ENCODE measurements at regions not wholly inside any gene's neighbourhood (a gene's known extent, or its start where the extent isn't known, plus 50 kb on each side); places are given as distances from the start of the nearest gene placed in this dataset.
A peak's percentile ranks its signal among the peaks of the same experiment; 100 is the strongest.

DNA sequence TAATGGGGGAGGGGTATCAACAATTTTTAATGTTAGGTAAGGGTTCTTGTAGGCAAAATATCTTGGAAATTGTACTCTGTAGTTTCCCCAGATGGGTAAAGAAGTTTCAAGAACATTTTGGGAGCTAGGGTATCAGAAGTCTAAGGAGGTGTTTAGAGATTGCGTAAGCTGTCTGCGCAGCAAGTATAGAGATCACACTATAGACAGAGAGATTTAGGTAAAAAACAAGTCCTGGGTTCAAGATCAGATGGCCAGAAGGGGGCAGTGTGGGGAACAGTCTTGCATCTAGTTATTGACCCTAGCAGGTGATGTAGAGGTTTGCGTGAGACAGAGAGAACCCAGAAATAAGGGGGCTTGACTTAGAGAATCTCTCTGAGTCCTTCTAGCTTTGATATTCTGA, 80.8 kb downstream of the S1PR1 start:
- no peak for DNase-seq

DNA sequence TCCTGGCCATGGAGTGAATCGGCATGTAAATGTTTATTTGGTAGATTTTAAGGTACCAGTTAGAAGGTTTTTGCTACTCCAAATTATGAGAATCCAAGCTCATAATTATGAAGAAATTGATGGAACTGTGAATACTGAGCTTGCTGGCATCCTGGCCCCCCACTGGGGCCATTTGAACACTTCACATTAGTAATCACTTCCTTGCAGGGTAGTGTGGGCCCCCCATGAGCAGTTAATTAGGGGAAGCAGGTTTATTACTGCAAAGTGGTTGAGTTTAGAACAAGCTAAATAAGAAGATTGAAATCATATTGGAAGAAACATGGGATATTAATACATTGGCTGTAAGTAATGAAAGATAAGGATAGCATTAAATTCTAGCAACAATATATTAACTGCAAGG, 86.7 kb downstream of the S1PR1 start:
- DNase-seq: no peak

DNA sequence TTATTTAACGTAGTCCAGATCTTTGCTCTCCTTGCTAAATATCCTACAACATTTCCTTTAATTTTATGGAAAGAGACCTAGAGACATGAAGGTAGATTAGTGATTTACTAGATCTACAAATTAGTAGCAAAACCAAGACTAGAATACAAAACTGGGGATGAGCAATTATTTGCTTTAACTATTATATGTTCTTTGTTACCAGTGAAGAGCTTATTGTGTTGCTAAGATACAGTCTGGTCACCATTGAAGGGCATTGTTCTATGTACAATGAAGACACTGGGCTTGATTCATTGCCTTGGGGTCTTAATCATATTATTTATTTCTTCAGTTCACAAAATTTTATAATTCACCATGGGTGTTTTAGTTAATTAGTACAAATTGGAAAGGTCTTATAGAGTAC, 88.3 kb downstream of the S1PR1 start:
- no peak for DNase-seq

DNA sequence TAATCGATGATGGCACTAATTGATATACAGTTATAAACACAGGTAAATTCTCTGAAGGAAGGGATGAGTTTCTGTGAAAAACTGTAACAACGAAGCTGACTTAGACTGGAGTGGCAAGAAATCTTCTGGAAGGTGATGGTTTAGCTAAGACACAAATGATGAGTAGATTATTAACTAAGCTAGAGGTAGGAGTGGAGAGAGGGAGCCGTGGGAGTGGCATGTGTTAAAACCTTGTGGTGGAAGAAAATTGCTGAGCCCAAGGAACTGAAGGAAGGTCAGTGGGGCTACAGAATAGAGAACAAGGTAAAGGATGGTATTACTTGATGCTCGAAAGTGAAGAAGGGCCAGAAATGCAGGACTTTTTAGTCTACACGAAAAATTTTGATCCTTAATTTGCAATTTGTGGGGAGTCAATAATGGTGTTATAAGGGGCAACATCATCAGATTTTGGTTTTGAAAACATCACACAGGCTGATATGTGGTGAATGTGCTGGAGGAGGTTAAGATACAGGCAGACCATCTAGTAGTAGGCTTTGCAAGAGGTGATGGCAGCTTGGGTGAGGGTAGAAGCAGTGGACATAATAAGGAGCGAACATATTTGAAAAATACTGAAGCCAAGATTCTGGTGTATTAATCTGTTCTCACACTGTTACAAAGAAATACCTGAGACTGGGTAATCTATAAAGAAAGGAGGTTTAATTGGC, 93.8 kb downstream of the S1PR1 start:
- DNase-seq: no peak

DNA sequence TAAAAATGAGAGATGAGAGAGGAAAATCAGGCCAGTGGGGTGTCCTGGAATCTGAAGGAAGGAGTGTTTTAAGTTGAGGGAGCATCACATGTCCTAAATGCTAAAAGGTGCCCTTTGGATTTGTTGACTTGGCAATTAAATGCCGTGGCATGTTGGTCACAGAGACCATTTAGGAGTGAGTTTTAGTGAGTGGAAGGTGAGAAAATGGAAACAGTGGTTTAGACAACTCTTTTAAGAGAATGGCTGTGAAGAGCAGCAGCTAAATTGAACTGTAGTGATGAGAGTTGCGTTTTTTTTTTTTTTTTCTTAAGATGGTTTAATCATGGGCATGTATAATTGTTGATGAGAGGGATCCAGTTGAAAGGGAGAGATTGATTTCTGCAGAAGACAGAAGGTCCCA, 95.0 kb downstream of the S1PR1 start:
- DNase-seq: no peak

DNA sequence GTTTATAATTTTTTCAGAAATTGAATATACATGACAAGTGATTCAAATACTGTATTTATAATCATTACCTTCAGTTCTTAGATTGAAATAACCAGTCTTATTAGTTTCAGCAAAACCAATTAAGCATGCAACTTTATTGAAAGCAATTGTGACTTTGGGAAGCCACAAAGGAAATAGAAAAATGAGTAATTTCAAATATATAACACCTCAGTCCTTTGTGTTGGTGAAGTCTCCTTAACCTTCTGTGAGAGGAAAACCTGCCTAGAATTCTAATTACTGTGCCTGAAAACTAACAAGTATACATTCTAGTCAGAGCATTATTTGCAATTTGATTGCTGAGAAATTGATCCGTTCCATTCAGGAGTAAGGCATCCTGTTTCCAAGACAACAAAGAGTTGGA, 95.8 kb downstream of the S1PR1 start:
- no peak for DNase-seq

DNA sequence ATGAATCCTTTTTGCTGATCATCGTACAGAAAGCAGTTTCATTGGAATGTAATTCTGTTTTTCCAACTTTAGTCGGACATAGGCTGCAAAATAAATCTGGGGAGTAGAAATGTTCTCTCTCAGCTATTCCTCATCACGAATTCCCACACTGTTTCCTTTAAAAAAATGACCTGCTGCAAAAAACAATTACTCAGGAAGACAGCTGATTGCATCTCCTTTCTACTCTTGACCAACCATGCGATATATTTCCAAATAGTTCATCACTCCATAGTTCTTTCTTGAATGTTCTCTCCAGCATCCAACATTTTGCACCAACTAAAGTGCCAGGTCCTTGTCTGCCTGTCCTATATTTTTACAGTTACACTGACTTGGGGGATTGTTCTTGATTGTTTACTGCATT, 96.4 kb downstream of the S1PR1 start:
- DNase-seq: no peak

DNA sequence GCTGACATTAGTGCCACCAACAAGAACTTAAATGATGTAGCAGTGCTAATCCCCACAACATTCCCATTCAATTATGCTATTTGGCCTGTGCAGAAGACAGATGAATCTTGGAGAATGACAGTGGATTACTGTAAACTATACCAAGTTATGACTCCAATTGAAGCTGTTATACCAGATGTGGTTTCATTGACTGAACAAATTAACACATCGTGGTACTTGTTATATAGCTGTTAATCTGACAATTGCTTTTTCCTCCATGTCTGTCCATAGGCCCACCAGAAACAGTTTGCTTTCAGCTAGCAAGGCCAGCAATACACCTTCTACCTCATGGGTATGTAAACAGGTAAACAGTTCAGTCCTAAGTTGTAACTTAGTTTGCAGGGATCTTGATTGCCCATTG, 101.1 kb downstream of the S1PR1 start:
- DNase-seq: no peak

DNA sequence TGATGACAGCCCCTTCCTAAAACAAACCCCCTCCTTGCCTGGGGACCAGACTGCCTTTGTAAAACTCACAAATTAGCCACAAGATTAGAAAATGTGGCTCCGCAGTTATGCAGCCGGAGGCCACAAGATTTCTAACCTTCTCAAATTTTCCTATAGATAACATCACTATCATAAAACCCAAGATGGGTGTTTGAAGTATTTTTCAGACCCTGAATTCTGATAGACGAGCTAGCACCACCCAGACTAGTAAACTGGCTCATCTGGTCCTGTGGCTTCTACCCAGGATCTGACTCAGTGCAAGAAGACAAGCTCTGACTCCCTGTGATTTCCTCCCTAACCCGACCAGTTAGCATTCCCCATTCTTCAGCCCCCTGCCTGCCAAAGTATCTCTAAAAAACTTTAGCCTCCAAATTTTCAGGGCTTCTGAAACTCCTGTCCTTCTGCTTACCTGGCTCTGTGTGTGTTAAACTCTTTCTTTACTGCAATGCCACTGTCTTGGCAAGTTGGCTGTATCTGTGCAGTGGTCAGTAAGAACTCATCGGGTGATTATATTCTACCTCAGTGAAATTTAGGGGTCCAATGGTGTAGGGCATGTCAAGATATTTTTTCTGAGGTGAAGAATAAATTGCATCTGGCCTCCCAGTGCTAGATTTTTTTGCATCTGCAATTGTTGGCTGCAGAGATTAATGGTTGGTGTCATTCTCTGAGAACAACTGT, 102.1 kb downstream of the S1PR1 start:
- DNase-seq: peak in 1 of 2 donors; percentile 33

DNA sequence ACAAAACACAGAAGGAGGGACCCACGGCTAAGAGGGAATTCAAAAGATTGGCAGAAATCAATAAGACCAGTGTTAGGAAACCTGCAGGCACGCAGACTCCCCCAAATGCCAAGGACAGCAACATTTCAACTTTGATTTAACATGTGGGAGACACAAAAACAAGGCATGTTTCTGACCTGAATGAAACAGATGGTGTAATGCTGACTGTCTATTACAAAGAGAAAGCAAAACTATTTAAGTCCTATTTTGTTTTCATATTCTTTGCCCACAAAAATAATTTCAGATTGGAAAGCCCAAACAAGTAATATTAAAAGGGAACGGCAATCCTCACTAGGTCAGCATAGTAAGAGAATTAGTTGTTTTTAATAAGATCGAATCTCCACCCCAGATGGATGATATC, 107.9 kb downstream of the S1PR1 start:
- no peak for DNase-seq

DNA sequence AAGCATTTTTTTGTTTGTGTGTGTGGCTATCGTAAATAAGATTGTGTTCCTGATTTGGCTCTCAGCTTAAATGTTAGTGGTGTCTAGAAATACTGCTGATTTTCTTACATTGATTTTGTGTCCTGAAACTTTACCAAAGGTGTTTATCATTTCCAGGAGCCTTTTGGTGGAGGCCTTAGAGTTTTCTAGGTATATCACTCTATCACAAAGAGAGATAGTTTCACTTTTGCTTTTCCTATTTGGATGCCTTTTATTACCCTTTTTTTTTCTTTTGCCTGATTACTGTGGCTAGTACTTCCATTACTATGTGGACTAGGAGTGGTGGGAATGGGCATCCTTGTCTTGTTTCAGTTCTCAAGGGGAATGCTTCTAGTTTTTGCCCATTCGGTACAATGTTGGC, 109.6 kb downstream of the S1PR1 start:
- peak in 1 of 2 donors; percentile 17 for DNase-seq

DNA sequence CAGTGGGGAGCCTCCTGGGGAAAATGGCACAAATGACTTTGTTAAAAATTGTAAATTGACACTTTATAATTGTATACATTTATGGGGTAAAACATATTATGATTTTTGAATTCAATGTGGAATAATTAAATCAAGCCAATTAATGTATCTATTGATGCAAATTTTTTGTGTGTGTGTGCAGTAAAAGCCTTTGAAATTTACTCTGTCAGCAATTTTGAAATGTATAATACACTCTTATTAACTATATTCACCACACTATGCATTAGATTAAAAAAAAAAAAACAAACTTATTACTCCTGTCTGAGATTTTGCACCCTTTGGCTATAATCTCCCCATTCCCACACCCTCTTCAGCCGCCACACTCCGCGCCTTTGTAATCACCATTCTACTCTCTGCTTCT, 119.2 kb downstream of the S1PR1 start:
- DNase-seq: no peak

DNA sequence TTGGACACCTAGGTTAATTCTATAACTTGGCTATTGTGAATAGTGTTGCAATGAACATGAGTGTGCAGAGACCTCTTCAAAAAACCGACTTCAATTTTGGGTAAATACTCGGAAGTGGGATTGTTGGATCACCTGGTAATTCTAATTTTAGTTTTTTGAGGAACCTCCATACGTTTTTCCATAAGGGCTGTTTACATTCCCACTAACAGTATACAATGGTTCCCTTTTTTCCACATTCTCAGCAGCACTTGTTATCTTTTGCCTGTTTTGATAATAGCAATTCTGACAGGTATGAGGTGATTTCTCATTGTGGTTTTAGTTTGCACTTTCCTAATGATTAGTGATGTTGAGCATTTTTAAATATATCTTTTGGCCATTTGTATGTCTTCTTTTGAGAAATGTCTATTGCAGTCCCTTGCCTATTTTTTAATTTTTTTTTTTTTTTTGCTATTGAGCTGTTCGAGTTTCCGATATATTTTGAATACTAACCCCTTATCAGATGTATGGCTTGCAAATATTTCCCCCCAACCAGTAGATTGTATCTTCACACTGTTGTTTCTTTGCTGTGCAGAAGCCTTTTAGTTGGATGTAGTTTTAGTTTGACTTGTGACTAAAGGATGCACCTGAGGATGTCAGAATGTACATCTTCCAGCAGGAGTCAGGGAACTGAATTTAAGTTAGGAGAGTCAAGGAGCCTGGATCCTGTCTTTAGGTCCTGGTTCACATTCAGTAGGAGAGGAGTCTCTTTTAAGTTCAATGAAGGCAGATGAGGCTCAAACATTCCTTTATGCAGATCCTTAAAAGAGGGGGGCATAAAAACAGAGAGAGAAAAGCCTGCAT, 120.0 kb downstream of the S1PR1 start:
- DNase-seq: no peak

DNA sequence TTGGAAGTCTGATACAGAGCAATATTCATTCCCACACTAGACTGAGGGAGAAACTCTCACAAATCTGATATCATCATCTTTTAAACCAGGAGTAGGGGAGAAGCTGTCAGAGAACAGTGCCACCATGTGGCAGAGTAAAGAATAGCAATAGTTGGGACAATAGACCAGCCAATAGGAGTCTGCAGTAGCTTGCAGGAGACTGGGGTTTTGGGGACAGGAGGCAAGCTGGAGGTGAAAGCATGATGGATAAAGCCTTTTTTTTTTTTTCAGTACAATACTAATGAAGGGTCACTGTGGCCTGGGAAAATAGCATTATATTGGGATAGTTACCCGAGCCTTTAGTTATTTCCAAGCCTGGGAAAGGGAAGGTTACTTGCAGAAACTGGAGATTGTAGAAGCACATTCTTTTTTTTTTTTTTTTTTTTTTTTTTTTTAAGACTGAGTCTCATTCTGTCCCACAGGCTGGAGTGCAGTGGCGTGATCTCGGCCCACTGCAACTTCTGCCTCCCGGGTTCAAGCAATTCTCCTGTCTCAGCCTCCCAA, 120.7 kb downstream of the S1PR1 start:
- peak; percentile 83 to 90 for DNase-seq

DNA sequence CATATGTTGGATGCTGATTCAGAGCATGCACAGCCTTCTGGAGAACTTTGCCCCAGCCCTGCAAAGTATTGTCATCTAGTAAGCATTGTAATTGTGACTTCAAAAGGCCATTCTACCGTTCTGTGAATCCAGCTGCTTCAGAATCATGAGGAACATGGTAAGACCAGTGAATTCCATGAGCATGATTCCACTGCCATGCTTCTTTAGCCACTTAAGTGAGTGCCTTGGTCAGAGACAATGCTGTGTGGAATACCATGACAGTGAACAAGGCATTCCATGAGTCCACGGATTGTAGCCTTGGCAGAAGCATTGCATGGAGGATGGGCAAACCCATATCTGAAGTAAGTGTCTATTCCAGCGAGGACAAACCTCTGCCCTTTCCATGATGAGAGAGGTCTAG, 123.7 kb downstream of the S1PR1 start:
- DNase-seq: no peak

DNA sequence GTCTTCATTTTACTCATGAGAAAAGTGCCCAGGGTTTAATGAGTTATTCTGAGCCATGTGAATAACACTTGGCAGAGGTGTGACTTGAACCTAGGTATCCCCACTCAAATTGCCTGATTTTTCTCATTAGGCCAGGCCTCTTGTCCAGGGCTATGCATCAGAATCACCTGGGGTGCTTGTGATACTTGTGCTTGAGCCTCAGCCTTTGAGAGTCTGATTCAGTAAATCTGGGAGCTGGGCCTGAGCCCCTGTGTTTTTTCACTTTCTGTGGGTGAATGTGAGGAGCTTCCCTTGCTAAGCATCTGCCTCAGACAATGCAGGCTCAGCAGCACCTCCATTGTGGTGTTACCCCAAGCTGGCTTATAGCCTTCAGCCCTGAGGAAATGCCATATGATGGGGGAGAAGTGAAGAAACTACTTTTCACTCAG, 127.1 kb downstream of the S1PR1 start:
- no peak for DNase-seq

DNA sequence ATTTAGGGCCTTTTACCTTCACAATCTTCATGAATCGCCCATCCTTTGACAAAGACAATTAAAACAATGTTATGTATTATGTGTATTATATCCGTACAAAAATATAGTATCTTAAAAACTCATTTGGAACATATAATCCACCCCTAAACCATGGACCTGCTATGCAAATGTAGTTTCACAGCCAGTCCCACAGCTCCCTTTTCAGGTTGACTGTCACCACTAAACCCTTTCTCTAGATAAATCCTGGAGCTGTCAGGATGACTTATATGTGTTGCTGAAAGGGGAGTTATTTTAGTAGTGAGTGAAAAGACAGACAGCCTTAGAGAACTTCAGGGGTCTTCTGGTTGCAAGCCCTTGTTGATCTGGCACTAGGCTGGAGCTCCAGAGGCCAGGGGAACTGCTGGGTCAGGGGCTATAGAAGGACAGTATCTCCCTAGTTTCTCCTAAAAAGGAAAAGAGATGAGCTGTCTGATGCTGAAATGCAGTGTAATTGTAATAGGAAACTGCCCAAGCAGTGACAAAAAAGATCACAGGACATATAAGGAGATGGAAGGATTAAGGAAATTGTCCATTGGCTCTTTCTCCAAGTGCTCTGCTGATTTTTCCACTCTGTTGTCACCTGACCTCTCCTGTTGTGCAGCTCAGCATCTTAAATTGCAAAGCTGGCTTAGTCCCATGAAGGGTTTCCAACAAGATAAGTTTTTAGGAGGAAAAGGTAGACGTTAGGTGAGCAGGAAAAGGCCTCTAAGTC, 127.7 kb downstream of the S1PR1 start:
- no peak for DNase-seq

DNA sequence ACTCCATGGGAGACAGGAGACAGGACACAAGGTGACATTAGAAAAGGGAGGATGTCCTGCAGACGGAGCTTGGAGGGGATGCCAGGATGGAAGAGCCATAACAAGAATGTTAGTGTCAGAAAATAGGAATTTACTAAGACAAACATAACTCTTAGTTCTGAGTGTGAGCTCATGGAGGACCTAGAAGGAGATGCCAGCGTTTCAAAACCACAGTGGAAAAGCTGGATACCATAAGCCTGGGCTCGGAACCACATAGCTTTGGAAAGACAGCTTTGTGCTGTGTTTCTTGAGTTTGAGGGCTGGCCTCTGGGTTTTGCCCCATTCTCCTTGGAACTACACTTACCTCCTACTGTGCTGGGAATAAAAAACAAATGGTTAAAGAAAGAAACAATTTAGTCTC, 128.4 kb downstream of the S1PR1 start:
- DNase-seq: no peak

DNA sequence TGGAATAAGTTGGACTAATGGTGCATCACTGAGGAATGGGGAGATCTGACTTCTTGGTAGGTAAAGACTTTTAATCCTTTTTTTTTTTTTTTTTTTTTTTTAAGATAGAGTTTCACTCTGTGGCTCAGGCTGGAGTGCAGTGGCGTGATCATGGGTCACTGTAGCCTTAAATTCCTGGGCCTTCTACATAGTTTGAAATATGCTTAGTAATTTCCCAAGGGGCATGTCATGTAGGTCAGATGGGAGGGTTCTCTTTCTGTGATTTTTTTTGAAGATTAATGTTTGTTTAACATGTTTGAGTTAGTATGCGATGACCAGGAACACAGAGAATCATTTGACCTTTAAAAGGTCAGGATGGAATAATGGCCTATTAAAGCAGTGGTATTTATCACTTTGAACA, 129.1 kb downstream of the S1PR1 start:
- DNase-seq: no peak

DNA sequence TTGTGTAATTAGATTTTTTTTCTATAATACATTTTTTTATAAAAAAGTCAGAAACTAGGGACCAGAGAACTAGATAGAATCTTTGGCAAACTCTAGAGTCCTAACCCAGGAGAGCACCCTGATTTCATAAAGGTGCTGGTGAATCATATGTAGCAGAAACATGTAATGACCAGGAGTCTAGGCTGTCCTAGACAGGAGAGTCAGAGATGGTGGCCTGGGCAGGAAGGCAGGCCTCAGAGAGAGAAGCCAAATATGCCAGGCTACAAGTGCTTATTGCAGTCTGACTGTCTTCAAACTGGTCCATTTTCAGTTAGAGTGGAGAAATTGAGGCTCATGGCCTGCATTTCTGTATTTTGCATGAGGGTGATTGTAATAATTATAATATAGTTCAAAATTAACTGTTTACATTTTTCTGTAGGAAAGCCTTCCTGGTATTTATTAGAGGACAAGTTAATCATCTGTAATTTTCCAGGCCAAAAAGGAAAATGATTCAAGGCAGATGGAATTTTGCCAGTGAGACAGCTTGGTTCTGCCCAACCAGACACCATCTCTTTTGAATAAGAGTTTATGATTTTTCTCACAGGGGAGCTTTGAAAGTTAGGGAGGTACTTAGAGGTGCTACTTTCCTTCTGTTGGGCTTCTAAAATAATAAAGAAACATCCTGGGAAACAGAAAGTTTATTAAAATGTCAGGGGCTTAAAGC, 129.8 kb downstream of the S1PR1 start:
- no peak for DNase-seq

DNA sequence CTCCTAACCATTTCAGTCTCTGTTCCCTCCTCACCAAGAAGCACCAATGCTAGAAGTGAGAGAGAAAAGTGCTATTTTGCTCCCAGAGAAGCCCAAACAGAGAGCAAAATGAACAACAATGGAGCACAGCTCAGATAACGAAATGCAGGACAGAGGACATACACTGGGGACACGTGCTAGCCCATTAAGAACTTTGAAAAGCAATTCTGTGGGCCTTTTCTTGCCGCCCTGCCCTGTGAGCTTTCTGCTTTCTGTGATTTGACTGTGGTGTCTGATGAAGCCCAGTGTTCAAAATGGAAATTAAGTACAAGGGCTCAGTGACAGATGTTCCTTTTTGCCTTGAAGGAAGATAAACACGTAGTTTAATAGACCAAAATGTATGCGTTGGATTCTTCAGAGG, 130.8 kb downstream of the S1PR1 start:
- no peak for DNase-seq

DNA sequence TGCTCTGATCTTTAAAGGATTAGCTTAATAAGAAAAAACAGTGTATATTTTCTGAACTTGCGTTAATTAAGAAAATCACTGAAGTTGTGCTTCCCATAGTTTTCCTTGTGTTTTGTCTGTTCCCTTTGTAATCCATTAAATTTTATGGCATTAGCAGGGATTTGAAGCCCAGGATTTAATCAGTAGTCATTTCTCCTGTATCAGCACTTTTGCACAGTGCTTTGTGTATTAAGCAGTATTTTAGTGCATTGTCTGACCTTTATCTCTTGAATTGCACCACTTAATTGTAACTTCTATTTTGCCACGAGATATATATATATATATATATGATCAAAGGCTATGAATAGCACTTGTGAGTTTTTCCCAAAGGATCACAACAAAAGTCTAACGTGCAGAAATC, 133.7 kb downstream of the S1PR1 start:
- no peak for DNase-seq
